Dendritic cell treated with granulocyte-macrophage colony-stimulating factor and Interleukin-4, amounts not matched to agents 40 ng/mL and 50 ng/mL, for 4 days (primary cell): ENCODE measurements at regions not wholly inside any gene's neighbourhood (a gene's known extent, or its start where the extent isn't known, plus 50 kb on each side); places are given as distances from the start of the nearest gene placed in this dataset.

ENCODE experiments used
- H3K27ac Mint-ChIP-seq: one replicate; pipeline ENCODE4 v1.8.0; 2022; ENCODE audit warnings: mild to moderate bottlenecking, mixed read lengths
- H3K27me3 Mint-ChIP-seq: one replicate; pipeline ENCODE4 v1.8.0; 2022; ENCODE audit warnings: mild to moderate bottlenecking, mixed read lengths
- H3K36me3 Mint-ChIP-seq: one replicate; pipeline ENCODE4 v1.8.0; 2022; ENCODE audit warnings: low read depth, mixed read lengths
- H3K4me1 Mint-ChIP-seq: one replicate; pipeline ENCODE4 v1.8.0; 2022; ENCODE audit warnings: low read depth, mixed read lengths
- H3K4me3 Mint-ChIP-seq: one replicate; pipeline ENCODE4 v1.8.0; 2022; ENCODE audit warnings: mild to moderate bottlenecking, moderate library complexity, mixed read lengths
- H3K9me3 Mint-ChIP-seq: one replicate; pipeline ENCODE4 v1.8.0; 2022; ENCODE audit warnings: mixed read lengths
- intact Hi-C: fragments of 100-400 bp; cut with micrococcal nuclease; formaldehyde crosslinking; loops from one replicate; pipeline ENCODE4 v1.15.0; 2022

GRCh38 chr16:73515616-73516015 is 467.7 kb upstream of the ZFHX3 start:
- Mint-ChIP-seq H3K4me1 (no peaks in the 10 kb centered on the region), H3K4me3 (no peak overlapping the region), H3K36me3 (no peaks in the 10 kb centered on the region), H3K27me3 (no peaks in the 10 kb centered on the region), H3K9me3 (no peaks in the 10 kb centered on the region), H3K27ac (no peak overlapping the region)
- intact Hi-C loops = no loop called here

- Mint-ChIP-seq H3K4me1 (no peaks in the 10 kb centered on the region), H3K27ac (no peak overlapping the region), H3K27me3 (no peaks in the 10 kb centered on the region), H3K9me3 (no peaks in the 10 kb centered on the region), H3K4me3 (no peak overlapping the region), H3K36me3 (no peaks in the 10 kb centered on the region)
- intact Hi-C loops = no loop called here
Observed at GRCh38 chr16:73510852-73511251, 462.9 kb upstream of the ZFHX3 start.

- intact Hi-C loops = no loop called here
- no peaks in the 10 kb centered on the region for H3K36me3 Mint-ChIP-seq
- no peak overlapping the region for H3K4me3 Mint-ChIP-seq
- no peaks in the 10 kb centered on the region for H3K9me3 Mint-ChIP-seq
- no peak overlapping the region for H3K27ac Mint-ChIP-seq
- no peaks in the 10 kb centered on the region for H3K4me1 Mint-ChIP-seq
- H3K27me3 Mint-ChIP-seq = no peaks in the 10 kb centered on the region
Observed at GRCh38 chr16:73506568-73507056, 458.7 kb upstream of the ZFHX3 start.

- intact Hi-C loops = no loop called here
- Mint-ChIP-seq H3K4me1 (no peaks in the 10 kb centered on the region), H3K9me3 (no peaks in the 10 kb centered on the region), H3K27ac (no peak overlapping the region), H3K36me3 (no peaks in the 10 kb centered on the region), H3K27me3 (no peaks in the 10 kb centered on the region), H3K4me3 (no peak overlapping the region)
Observed at GRCh38 chr16:73505577-73505976, 457.6 kb upstream of the ZFHX3 start.

GRCh38 chr16:73504591-73505575 is 457.0 kb upstream of the ZFHX3 start:
- Mint-ChIP-seq H3K36me3 (no peaks in the 10 kb centered on the region), H3K27ac (no peak overlapping the region), H3K9me3 (no peaks in the 10 kb centered on the region), H3K4me3 (no peak overlapping the region), H3K27me3 (no peaks in the 10 kb centered on the region), H3K4me1 (no peaks in the 10 kb centered on the region)
- intact Hi-C loops = no loop called here

GRCh38 chr16:73503093-73503492 is 455.2 kb upstream of the ZFHX3 start:
- H3K27ac Mint-ChIP-seq = no peak overlapping the region
- intact Hi-C loops = no loop called here
- no peaks in the 10 kb centered on the region for H3K4me1 Mint-ChIP-seq
- H3K9me3 Mint-ChIP-seq = no peaks in the 10 kb centered on the region
- H3K27me3 Mint-ChIP-seq = no peaks in the 10 kb centered on the region
- no peaks in the 10 kb centered on the region for H3K36me3 Mint-ChIP-seq
- no peak overlapping the region for H3K4me3 Mint-ChIP-seq

GRCh38 chr16:73499276-73499675 is 451.3 kb upstream of the ZFHX3 start:
- H3K27ac Mint-ChIP-seq = no peak overlapping the region
- H3K4me3 Mint-ChIP-seq = no peak overlapping the region
- intact Hi-C loops = no loop called here
- no peaks in the 10 kb centered on the region for H3K9me3 Mint-ChIP-seq
- H3K36me3 Mint-ChIP-seq = no peaks in the 10 kb centered on the region
- no peaks in the 10 kb centered on the region for H3K27me3 Mint-ChIP-seq
- H3K4me1 Mint-ChIP-seq = no peaks in the 10 kb centered on the region

- H3K4me1 Mint-ChIP-seq = no peaks in the 10 kb centered on the region
- no peak overlapping the region for H3K27ac Mint-ChIP-seq
Observed at GRCh38 chr16:73485880-73486279, 438.0 kb upstream of the ZFHX3 start.

GRCh38 chr16:73483934-73484711 is 436.2 kb upstream of the ZFHX3 start:
- intact Hi-C loops = no loop called here
- Mint-ChIP-seq H3K4me1 (no peaks in the 10 kb centered on the region), H3K9me3 (no peaks in the 10 kb centered on the region), H3K4me3 (no peak overlapping the region), H3K27me3 (peaks cover 17% of the 10 kb centered on the region), H3K36me3 (no peaks in the 10 kb centered on the region), H3K27ac (no peak overlapping the region)

More at GRCh38 chr16:73485880-73486279, 438.0 kb upstream of the ZFHX3 start:
- intact Hi-C loops = no loop called here
- Mint-ChIP-seq H3K36me3 (no peaks in the 10 kb centered on the region), H3K4me3 (no peak overlapping the region), H3K9me3 (no peaks in the 10 kb centered on the region), H3K27me3 (peaks cover 17% of the 10 kb centered on the region)

- Mint-ChIP-seq H3K9me3 (no peaks in the 10 kb centered on the region), H3K27ac (no peak overlapping the region), H3K27me3 (peaks cover 17% of the 10 kb centered on the region), H3K4me1 (no peaks in the 10 kb centered on the region), H3K4me3 (no peak overlapping the region), H3K36me3 (no peaks in the 10 kb centered on the region)
- intact Hi-C loops = no loop called here
Observed at GRCh38 chr16:73483076-73483791, 435.3 kb upstream of the ZFHX3 start.

- no peaks in the 10 kb centered on the region for H3K4me1 Mint-ChIP-seq
- H3K9me3 Mint-ChIP-seq = no peaks in the 10 kb centered on the region
- H3K36me3 Mint-ChIP-seq = no peaks in the 10 kb centered on the region
- intact Hi-C loops = no loop called here
- H3K27me3 Mint-ChIP-seq = peaks cover 17% of the 10 kb centered on the region
- H3K4me3 Mint-ChIP-seq = no peak overlapping the region
- no peak overlapping the region for H3K27ac Mint-ChIP-seq
Observed at GRCh38 chr16:73482310-73482709, 434.4 kb upstream of the ZFHX3 start.

GRCh38 chr16:73480381-73480780 is 432.5 kb upstream of the ZFHX3 start:
- no peak overlapping the region for H3K27ac Mint-ChIP-seq
- no peaks in the 10 kb centered on the region for H3K4me1 Mint-ChIP-seq
- H3K4me3 Mint-ChIP-seq = no peak overlapping the region
- peaks cover 17% of the 10 kb centered on the region for H3K27me3 Mint-ChIP-seq
- intact Hi-C loops = no loop called here
- no peaks in the 10 kb centered on the region for H3K36me3 Mint-ChIP-seq
- no peaks in the 10 kb centered on the region for H3K9me3 Mint-ChIP-seq

GRCh38 chr16:73473713-73474112 is 425.8 kb upstream of the ZFHX3 start:
- intact Hi-C loops = no loop called here
- Mint-ChIP-seq H3K9me3 (no peaks in the 10 kb centered on the region), H3K4me3 (no peak overlapping the region), H3K27me3 (no peaks in the 10 kb centered on the region), H3K4me1 (no peaks in the 10 kb centered on the region), H3K27ac (no peak overlapping the region), H3K36me3 (no peaks in the 10 kb centered on the region)

GRCh38 chr16:73464834-73465233 is 416.9 kb upstream of the ZFHX3 start:
- no peak overlapping the region for H3K27ac Mint-ChIP-seq
- no peaks in the 10 kb centered on the region for H3K27me3 Mint-ChIP-seq
- intact Hi-C loops = no loop called here
- no peaks in the 10 kb centered on the region for H3K36me3 Mint-ChIP-seq
- H3K9me3 Mint-ChIP-seq = peaks cover 13% of the 10 kb centered on the region
- no peaks in the 10 kb centered on the region for H3K4me1 Mint-ChIP-seq
- no peak overlapping the region for H3K4me3 Mint-ChIP-seq
